OCI-LY1 (cell line): ENCODE measurements at regions not wholly inside any gene's neighbourhood (a gene's known extent, or its start where the extent isn't known, plus 50 kb on each side); places are given as distances from the start of the nearest gene placed in this dataset.
"Not testable (repeated sequence)": the region's sequence is repeated elsewhere in the genome, so short reads cannot be mapped to it uniquely, and the experiment has no call there.

Experiments used
- H2AFZ ChIP-seq: fragments of 200-600 bp; sonication (generic), shearing (Covaris generic); 2 replicates; pipeline ENCODE4 v1.6.0; 2014; ENCODE audit warnings: antibody characterized with exemption, mild to moderate bottlenecking, low read length
- H3F3A ChIP-seq: fragments of 200-600 bp; sonication (generic), shearing (Covaris generic); 2 replicates; pipeline ENCODE4 v1.6.0; 2014; ENCODE audit warnings: mild to moderate bottlenecking, antibody characterized with exemption, low read length, moderate library complexity; ENCODE audit not compliant: insufficient read depth
- H3K27ac ChIP-seq: fragments of 200-600 bp; sonication (generic); 2 replicates; pipeline ENCODE4 v1.5.1; 2014; ENCODE audit warnings: low read length, mixed run types, mild to moderate bottlenecking, low read depth; ENCODE audit not compliant: poor library complexity, severe bottlenecking
- H3K27me3 ChIP-seq: fragments of 200-600 bp; sonication (generic); 2 replicates; pipeline ENCODE4 v1.6.0; 2014; ENCODE audit warnings: antibody characterized with exemption, mild to moderate bottlenecking, low read length, moderate library complexity; ENCODE audit not compliant: insufficient read depth
- H3K36me3 ChIP-seq: fragments of 200-600 bp; sonication (generic); 2 replicates; pipeline ENCODE4 v1.6.1; 2014; ENCODE audit warnings: mild to moderate bottlenecking, antibody characterized with exemption, low read length, moderate library complexity, mixed read lengths; ENCODE audit not compliant: insufficient read depth
- H3K4me1 ChIP-seq: fragments of 200-600 bp; sonication (generic); 2 replicates; pipeline ENCODE4 v1.5.1; 2014; ENCODE audit warnings: mild to moderate bottlenecking, low read length, moderate library complexity; ENCODE audit not compliant: insufficient read depth, severe bottlenecking
- H3K4me2 ChIP-seq: fragments of 200-600 bp; sonication (generic), shearing (Covaris generic); 2 replicates; pipeline ENCODE4 v1.6.1; 2014; ENCODE audit warnings: low read length
- H3K4me3 ChIP-seq: fragments of 200-600 bp; sonication (generic); 2 replicates; pipeline ENCODE4 v1.5.1; 2014; ENCODE audit warnings: low read length, low read depth, mild to moderate bottlenecking, mixed read lengths; ENCODE audit not compliant: poor library complexity, severe bottlenecking
- H3K79me2 ChIP-seq: fragments of 200-600 bp; shearing (Covaris generic); 2 replicates; pipeline ENCODE4 v1.6.1; 2016; ENCODE audit warnings: mixed run types, low read length, mixed read lengths; ENCODE audit not compliant: insufficient read depth
- H3K9ac ChIP-seq: fragments of 200-600 bp; sonication (generic), shearing (Covaris generic); 2 replicates; pipeline ENCODE4 v1.6.1; 2014; ENCODE audit warnings: mild to moderate bottlenecking, low read length, mixed read lengths
- H3K9me2 ChIP-seq: fragments of 200-600 bp; sonication (generic), shearing (Covaris generic); 2 replicates; pipeline ENCODE4 v1.6.1; 2014; ENCODE audit warnings: low read depth, mild to moderate bottlenecking, low read length, mixed read lengths
- H3K9me3 ChIP-seq: fragments of 200-600 bp; shearing (Covaris generic); 2 replicates; pipeline ENCODE4 v1.6.1; 2014; ENCODE audit warnings: low read length, mixed read lengths
- H4K20me1 ChIP-seq: fragments of 200-600 bp; sonication (generic), shearing (Covaris generic); 2 replicates; pipeline ENCODE4 v1.6.0; 2016; ENCODE audit warnings: mild to moderate bottlenecking, low read length; ENCODE audit not compliant: insufficient read depth
- CTCF ChIP-seq: fragments of 200-600 bp; sonication (generic), shearing (Covaris generic); IDR thresholded peaks from 2 replicates; pipeline ENCODE4 v1.5.1; 2017; ENCODE audit warnings: mild to moderate bottlenecking, antibody characterized with exemption, low read length, moderate library complexity, mixed read lengths
- EZH2 ChIP-seq: fragments of 200-600 bp; sonication (generic), shearing (Covaris generic); IDR thresholded peaks from 2 replicates; pipeline ENCODE4 v1.8.0; 2017; ENCODE audit warnings: borderline replicate concordance, mixed run types, mild to moderate bottlenecking, antibody characterized with exemption, low read length, moderate library complexity, mixed read lengths

- Histone ChIP-seq H3K9me2 (no peaks in the 10 kb centered on the region), H4K20me1 (no peaks in the 10 kb centered on the region), H3K4me3 (no peak overlapping the region), H3K79me2 (no peaks in the 10 kb centered on the region), H3K9ac (no peak overlapping the region), H2AFZ (no peak overlapping the region), H3K36me3 (no peaks in the 10 kb centered on the region), H3K9me3 (no peaks in the 10 kb centered on the region), H3K27me3 (no peaks in the 10 kb centered on the region), H3K4me2 (no peak overlapping the region), H3F3A (no peaks in the 10 kb centered on the region), H3K27ac (no peak overlapping the region), H3K4me1 (no peaks in the 10 kb centered on the region)
- TF ChIP-seq CTCF (no peak), EZH2 (no peak)
These were observed 866.3 kb downstream of the ANKRD7 start for GRCh38 chr7:119090851-119091250.

GRCh38 chr7:119096683-119097082, 872.2 kb downstream of the ANKRD7 start:
- H3K9me3 ChIP-seq, result no peaks in the 10 kb centered on the region
- H4K20me1 ChIP-seq, result no peaks in the 10 kb centered on the region
- H3K9ac ChIP-seq, result no peak overlapping the region
- TF ChIP-seq EZH2 (no peak), CTCF (no peak)
- H3K79me2 ChIP-seq, result no peaks in the 10 kb centered on the region
- H3K4me1 ChIP-seq, result no peaks in the 10 kb centered on the region
- no peaks in the 10 kb centered on the region for H3K9me2 ChIP-seq
- no peak overlapping the region for H2AFZ ChIP-seq
- no peak overlapping the region for H3K27ac ChIP-seq
- H3K36me3 ChIP-seq, result no peaks in the 10 kb centered on the region
- no peak overlapping the region for H3K4me3 ChIP-seq
- H3K27me3 ChIP-seq, result no peaks in the 10 kb centered on the region
- H3K4me2 ChIP-seq, result no peak overlapping the region
- no peaks in the 10 kb centered on the region for H3F3A ChIP-seq

GRCh38 chr7:119100611-119101258, 876.2 kb downstream of the ANKRD7 start:
- H3K4me2 ChIP-seq, H3K9me3 ChIP-seq: not testable (repeated sequence)

GRCh38 chr7:119102291-119102690, 877.8 kb downstream of the ANKRD7 start:
- H2AFZ ChIP-seq, result no peak overlapping the region
- H3K9ac ChIP-seq, result no peak overlapping the region
- H3K4me2 ChIP-seq, result no peak overlapping the region
- H3K27ac ChIP-seq, result no peak overlapping the region
- no peaks in the 10 kb centered on the region for H3K4me1 ChIP-seq
- no peaks in the 10 kb centered on the region; the same call in 1 of the 2 replicates for H3K9me2 ChIP-seq
- H3K9me3 ChIP-seq, result no peaks in the 10 kb centered on the region
- no peaks in the 10 kb centered on the region for H3F3A ChIP-seq
- no peaks in the 10 kb centered on the region for H3K27me3 ChIP-seq
- TF ChIP-seq EZH2 (no peak), CTCF (no peak)
- H3K79me2 ChIP-seq, result no peaks in the 10 kb centered on the region
- no peaks in the 10 kb centered on the region for H3K36me3 ChIP-seq
- H3K4me3 ChIP-seq, result no peak overlapping the region
- H4K20me1 ChIP-seq, result no peaks in the 10 kb centered on the region

More at GRCh38 chr7:119100611-119101258, 876.2 kb downstream of the ANKRD7 start:
- not testable (repeated sequence) for H3K36me3 ChIP-seq, H3K27me3 ChIP-seq, H2AFZ ChIP-seq, H3K9ac ChIP-seq, H3K4me1 ChIP-seq, H3K4me3 ChIP-seq, H4K20me1 ChIP-seq, H3K27ac ChIP-seq, H3K79me2 ChIP-seq, H3F3A ChIP-seq, H3K9me2 ChIP-seq
